A549 (cell line): ENCODE measurements at regions not wholly inside any gene's neighbourhood (a gene's known extent, or its start where the extent isn't known, plus 50 kb on each side); places are given as distances from the start of the nearest gene placed in this dataset.
A peak's percentile ranks its signal among the peaks of the same experiment; 100 is the strongest.

Source experiments
- ATAC-seq, 2 experiments: fragments of 200-7000 bp in 1 of 2; fragments of >200 bp in 1 of 2; cut with Nextera tagmentation in 1 of 2; cut with Tn5 transposase in 1 of 2; 3 replicates each; pipeline versions ENCODE4 v1.8.0 to v1.9.1; 2018 to 2020; ENCODE audit warnings: mild to moderate bottlenecking in 1 of 2, moderate library complexity in 1 of 2
- CTCF ChIA-PET: fragments of 300-600 bp; sonication (Branson Sonifier 250); formaldehyde crosslinking; extraction: SDS; loops from one replicate; lab custom pipeline; 2021; ENCODE audit warnings: antibody characterized with exemption, inconsistent platforms; lab: Yijun Ruan, JAX
- POLR2A ChIA-PET: fragments of 350-600 bp; formaldehyde crosslinking; extraction: SDS; loops from one replicate; lab custom pipeline; 2021; ENCODE audit warnings: antibody characterized with exemption, inconsistent platforms; lab: Yijun Ruan, JAX
- DNase-seq, 2 experiments: peaks; one replicate each; pipeline versions ENCODE4 v3.0.0 to v3.0.0-alpha.2; 2011 to 2016; ENCODE audit warnings: low read depth in 1 of 2, low spot score in 1 of 2
- FAIRE-seq: peaks from 2 replicates; lab custom pipeline; 2011; peaks lifted over from hg19 to GRCh38; lab: Jason Lieb, UNC
- H3K27ac ChIP-seq, 2 experiments: fragments of >200 bp; sonication (Bioruptor Twin); formaldehyde crosslinking; 3 replicates each; pipeline ENCODE4 v1.5.1; 2016 to 2017
- H3K4me1 ChIP-seq: fragments of >200 bp; sonication (Bioruptor Twin); formaldehyde crosslinking; 3 replicates; pipeline ENCODE4 v1.6.1; 2016
- H3K4me2 ChIP-seq: fragments of >200 bp; sonication (Bioruptor Twin); formaldehyde crosslinking; 3 replicates; pipeline ENCODE4 v1.6.1; 2016
- H3K4me3 ChIP-seq: fragments of >200 bp; sonication (Bioruptor Twin); formaldehyde crosslinking; 3 replicates; pipeline ENCODE4 v1.5.1; 2016
- H3K9me3 ChIP-seq: fragments of >200 bp; sonication (Bioruptor Twin); formaldehyde crosslinking; 3 replicates; pipeline ENCODE4 v1.6.1; 2016
- BCL3 ChIP-seq: fragments of >200 bp; sonication (Bioruptor Twin); formaldehyde crosslinking; IDR thresholded peaks from 3 replicates; pipeline ENCODE4 v1.6.1; 2016
- CBX8 ChIP-seq: fragments of 200-600 bp; sonication (generic); IDR thresholded peaks from 2 replicates; pipeline ENCODE4 v1.6.1; 2016
- CTCF ChIP-seq: fragments of >200 bp; sonication (Bioruptor Twin); formaldehyde crosslinking; IDR thresholded peaks from 3 replicates; pipeline ENCODE4 v1.5.1; 2016
- E2F6 ChIP-seq: IDR thresholded peaks from 2 replicates; pipeline ENCODE4 v1.6.1; 2012; ENCODE audit warnings: low read depth, borderline replicate concordance
- EP300 ChIP-seq, 2 experiments: fragments of >200 bp; sonication (Bioruptor Twin); formaldehyde crosslinking; IDR thresholded peaks; 2 replicates in 1 of 2; 3 replicates in 1 of 2; pipeline ENCODE4 v1.6.1; 2016 to 2017
- FOSL2 ChIP-seq, 2 experiments: fragments of 450-650 bp in 1 of 2; fragments of >200 bp in 1 of 2; sonication (Bioruptor Twin) in 1 of 2; formaldehyde crosslinking; IDR thresholded peaks; 2 replicates each; pipeline versions ENCODE4 v1.5.0 to v1.6.1; 2016 to 2020; ENCODE audit warnings: mild to moderate bottlenecking in 1 of 2, moderate library complexity in 1 of 2
- HES2 ChIP-seq: fragments of >200 bp; sonication (Bioruptor Twin); formaldehyde crosslinking; IDR thresholded peaks from 2 replicates; pipeline ENCODE4 v1.6.1; 2016
- HEYL ChIP-seq: fragments of 250-450 bp; sonication (Bioruptor Pico); IDR thresholded peaks from 2 replicates; pipeline ENCODE4 v1.8.0; 2021; ENCODE audit warnings: mild to moderate bottlenecking, moderate library complexity
- JUNB ChIP-seq: fragments of >200 bp; sonication (Bioruptor Twin); formaldehyde crosslinking; IDR thresholded peaks from 2 replicates; pipeline ENCODE4 v1.6.1; 2016
- MAFK ChIP-seq: fragments of 450-650 bp; IDR thresholded peaks from 2 replicates; pipeline ENCODE4 v1.6.1; 2014; ENCODE audit not compliant: partially characterized antibody
- MAX ChIP-seq: IDR thresholded peaks from 2 replicates; pipeline ENCODE4 v1.6.1; 2012
- MAZ ChIP-seq: fragments of 150-350 bp; IDR thresholded peaks from 2 replicates; pipeline ENCODE4 v1.6.1; 2014; ENCODE audit warnings: antibody characterized with exemption, low read depth, low read length, borderline replicate concordance
- NPAS2 ChIP-seq: fragments of 250-450 bp; sonication (Bioruptor Pico); IDR thresholded peaks from 2 replicates; pipeline ENCODE4 v1.8.0; 2022; ENCODE audit warnings: mild to moderate bottlenecking, moderate library complexity, borderline replicate concordance
- PBX3 ChIP-seq: IDR thresholded peaks from 2 replicates; pipeline ENCODE4 v1.6.1; 2012
- POLR2AphosphoS2 ChIP-seq: conservative IDR thresholded peaks from 2 replicates; pipeline ENCODE4 v1.6.1; 2012; ENCODE audit warnings: low read length, improper control_type of control experiment, inconsistent platforms
- RCOR1 ChIP-seq: fragments of 150-350 bp; IDR thresholded peaks from 2 replicates; pipeline ENCODE4 v1.6.1; 2014; ENCODE audit warnings: antibody characterized with exemption, low read length, low read depth
- SMC3 ChIP-seq: fragments of >200 bp; sonication (Bioruptor Twin); formaldehyde crosslinking; IDR thresholded peaks from 3 replicates; pipeline ENCODE4 v1.6.1; 2018; ENCODE audit warnings: inconsistent platforms
- USF2 ChIP-seq: fragments of 450-650 bp; IDR thresholded peaks from 2 replicates; pipeline ENCODE4 v1.6.1; 2014; ENCODE audit warnings: antibody characterized with exemption
- WGBS: methylation state at CpG from one replicate; pipeline ENCODE4 v1.1.6; 2017; ENCODE audit errors: missing lambda C conversion rate; 5-methylcytosine and 5-hydroxymethylcytosine counted together

- TF ChIP-seq E2F6: no peak
Observed at GRCh38 chr9:29548436-29548835, 1975.2 kb upstream of the C9orf72 start (continued).

- no peak overlapping the region for H3K27ac ChIP-seq
- FAIRE-seq (no peak), DNase-seq (no peak), ATAC-seq (no peak)
- CTCF ChIA-PET: interaction anchor here (0.6 kb wide), 1 partner anchor 81 kb away, joined by 3 read pairs; no protein-coding TSS in a partner anchor
- H3K4me2 ChIP-seq: no peak overlapping the region
- H3K4me1 ChIP-seq: no peaks in the 10 kb centered on the region
- POLR2A ChIA-PET: no interaction called here
- TF ChIP-seq JUNB (no peak), HEYL (CRISPR knock-in tag) (no peak), EP300 (IDR thresholded peaks at IDR 0.05) (no peak), MAX (no peak), PBX3 (no peak), SMC3 (no peak), BCL3 (no peak), POLR2AphosphoS2 (no peak), USF2 (no peak), HES2 (no peak), CBX8 (no peak), NPAS2 (CRISPR knock-in tag) (no peak), MAZ (no peak), CTCF (no peak)
- H3K9me3 ChIP-seq: no peaks in the 10 kb centered on the region
- no peak overlapping the region for H3K4me3 ChIP-seq
Observed at GRCh38 chr9:29555502-29555901, 1982.2 kb upstream of the C9orf72 start.

GRCh38 chr9:29556317-29556716 is 1983.0 kb upstream of the C9orf72 start:
- FAIRE-seq (no peak), ATAC-seq (no peak), DNase-seq (peak; percentile 1 to 10)
- Histone ChIP-seq H3K4me1 (no peaks in the 10 kb centered on the region), H3K4me2 (no peak overlapping the region), H3K4me3 (no peak overlapping the region), H3K9me3 (no peaks in the 10 kb centered on the region), H3K27ac (no peak overlapping the region)
- 0% methylated on average over 3 of the region's 3 CpGs for WGBS
- ChIA-PET CTCF (no interaction called here), POLR2A (no interaction called here)
- TF ChIP-seq FOSL2 (IDR thresholded peaks at IDR 0.05): no peak
- peak; percentile 6; the same call in 1 of the 2 replicates for TF ChIP-seq FOSL2 (CRISPR knock-in tag; IDR thresholded peaks at IDR 0.05)
- TF ChIP-seq RCOR1: no peak
- TF ChIP-seq EP300 (IDR thresholded peaks at IDR 0.05): no peak
- peak; percentile 29 for TF ChIP-seq MAFK
